ENCODE measurements at regions not wholly inside any gene's neighbourhood (a gene's known extent, or its start where the extent isn't known, plus 50 kb on each side); places are given as distances from the start of the nearest gene placed in this dataset.
A peak's percentile ranks its signal among the peaks of the same experiment; 100 is the strongest.
"Not testable (repeated sequence)": the region's sequence is repeated elsewhere in the genome, so short reads cannot be mapped to it uniquely, and the experiment has no call there.

GRCh38 chr4:104930298-104930697 lies 216.4 kb upstream of the TET2 start:
- Histone ChIP-seq H3K36me3 (ENCODE audit: low read length) (no peaks in the 10 kb centered on the region), H2AFZ (ENCODE audit: low read depth, low read length, severe bottlenecking) (peak overlapping the region; percentile 54), H3K27me3 (ENCODE audit: low read length) (no peaks in the 10 kb centered on the region), H3K9me3 (ENCODE audit: insufficient read depth, low read length) (no peaks in the 10 kb centered on the region), H3K4me3 (ENCODE audit: insufficient read depth, low read length, poor library complexity, severe bottlenecking) (no peak overlapping the region), H3K79me2 (ENCODE audit: insufficient read depth, low read length) (no peaks in the 10 kb centered on the region), H4K20me1 (ENCODE audit: low read depth, low read length) (no peaks in the 10 kb centered on the region), H3K9me2 (replicated peaks; ENCODE audit: insufficient read depth, low read length) (no peaks in the 10 kb centered on the region), H3F3A (ENCODE audit: insufficient read depth) (no peaks in the 10 kb centered on the region), H3K4me2 (ENCODE audit: low read depth, low read length, poor library complexity, severe bottlenecking) (no peak overlapping the region), H3K27ac (ENCODE audit: low read depth, low read length) (no peak overlapping the region), H3K9ac (ENCODE audit: low read length) (no peak overlapping the region)
- no peak for TF ChIP-seq CTCF (IDR thresholded peaks at IDR 0.05; ENCODE audit: insufficient read depth, low read length, poor library complexity, severe bottlenecking)
- no peak for TF ChIP-seq EZH2phosphoT487 (conservative IDR thresholded peaks at IDR 0.05; ENCODE audit: low read length)

- H3K79me2 ChIP-seq (ENCODE audit: insufficient read depth, low read length); H3K27me3 ChIP-seq (ENCODE audit: low read length); H3K9me3 ChIP-seq (ENCODE audit: insufficient read depth, low read length); H3K9ac ChIP-seq (ENCODE audit: low read length); H3K4me2 ChIP-seq (ENCODE audit: low read depth, low read length, poor library complexity, severe bottlenecking); H3K36me3 ChIP-seq (ENCODE audit: low read length); H3K9me2 ChIP-seq (replicated peaks; ENCODE audit: insufficient read depth, low read length); H3F3A ChIP-seq (ENCODE audit: insufficient read depth); H4K20me1 ChIP-seq (ENCODE audit: low read depth, low read length); H3K27ac ChIP-seq (ENCODE audit: low read depth, low read length); H3K4me3 ChIP-seq (ENCODE audit: insufficient read depth, low read length, poor library complexity, severe bottlenecking): not testable (repeated sequence)
- peak overlapping the region; percentile 54 for H2AFZ ChIP-seq (ENCODE audit: low read depth, low read length, severe bottlenecking)
Observed at GRCh38 chr4:104930745-104931736, 215.6 kb upstream of the TET2 start.

GRCh38 chr4:104938624-104939023 lies 208.1 kb upstream of the TET2 start:
- Histone ChIP-seq H3K4me3 (ENCODE audit: insufficient read depth, low read length, poor library complexity, severe bottlenecking) (no peak overlapping the region), H3K79me2 (ENCODE audit: insufficient read depth, low read length) (no peaks in the 10 kb centered on the region), H3K9ac (ENCODE audit: low read length) (no peak overlapping the region), H3K27me3 (ENCODE audit: low read length) (no peaks in the 10 kb centered on the region), H3K27ac (ENCODE audit: low read depth, low read length) (no peak overlapping the region), H3F3A (ENCODE audit: insufficient read depth) (no peaks in the 10 kb centered on the region), H3K4me2 (ENCODE audit: low read depth, low read length, poor library complexity, severe bottlenecking) (no peak overlapping the region), H4K20me1 (ENCODE audit: low read depth, low read length) (no peaks in the 10 kb centered on the region), H3K36me3 (ENCODE audit: low read length) (no peaks in the 10 kb centered on the region), H3K9me3 (ENCODE audit: insufficient read depth, low read length) (no peaks in the 10 kb centered on the region), H2AFZ (ENCODE audit: low read depth, low read length, severe bottlenecking) (no peak overlapping the region), H3K9me2 (replicated peaks; ENCODE audit: insufficient read depth, low read length) (no peaks in the 10 kb centered on the region)
- TF ChIP-seq CTCF (IDR thresholded peaks at IDR 0.05; ENCODE audit: insufficient read depth, low read length, poor library complexity, severe bottlenecking) (no peak), EZH2phosphoT487 (conservative IDR thresholded peaks at IDR 0.05; ENCODE audit: low read length) (no peak)

GRCh38 chr4:104940927-104941326 lies 205.7 kb upstream of the TET2 start:
- Histone ChIP-seq H4K20me1 (ENCODE audit: low read depth, low read length) (no peaks in the 10 kb centered on the region), H3K79me2 (ENCODE audit: insufficient read depth, low read length) (no peaks in the 10 kb centered on the region), H3K27ac (ENCODE audit: low read depth, low read length) (no peak overlapping the region), H3K4me3 (ENCODE audit: insufficient read depth, low read length, poor library complexity, severe bottlenecking) (no peak overlapping the region), H3K9me3 (ENCODE audit: insufficient read depth, low read length) (no peaks in the 10 kb centered on the region), H3K4me2 (ENCODE audit: low read depth, low read length, poor library complexity, severe bottlenecking) (no peak overlapping the region), H3K36me3 (ENCODE audit: low read length) (no peaks in the 10 kb centered on the region), H3K27me3 (ENCODE audit: low read length) (no peaks in the 10 kb centered on the region), H2AFZ (ENCODE audit: low read depth, low read length, severe bottlenecking) (no peak overlapping the region), H3K9ac (ENCODE audit: low read length) (no peak overlapping the region), H3K9me2 (replicated peaks; ENCODE audit: insufficient read depth, low read length) (no peaks in the 10 kb centered on the region), H3F3A (ENCODE audit: insufficient read depth) (no peaks in the 10 kb centered on the region)
- TF ChIP-seq CTCF (IDR thresholded peaks at IDR 0.05; ENCODE audit: insufficient read depth, low read length, poor library complexity, severe bottlenecking) = no peak
- no peak for TF ChIP-seq EZH2phosphoT487 (conservative IDR thresholded peaks at IDR 0.05; ENCODE audit: low read length)

All from SU-DHL-6 (cell line).